GM23338 (cell line): ENCODE measurements at regions not wholly inside any gene's neighbourhood (a gene's known extent, or its start where the extent isn't known, plus 50 kb on each side); places are given as distances from the start of the nearest gene placed in this dataset.

ENCODE experiments used
- EZH2 ChIP-seq: fragments of 200-600 bp; sonication (generic); IDR thresholded peaks from one replicate; pipeline ENCODE4 v1.8.0; 2017; ENCODE audit warnings: antibody characterized with exemption, mild to moderate bottlenecking, low read depth; ENCODE audit not compliant: unreplicated experiment
- EZH2phosphoT487 ChIP-seq: fragments of 200-600 bp; sonication (generic); IDR thresholded peaks from one replicate; pipeline ENCODE4 v1.8.1; 2018; ENCODE audit warnings: antibody characterized with exemption; ENCODE audit not compliant: unreplicated experiment
- POLR2AphosphoS5 ChIP-seq: IDR thresholded peaks from 2 replicates; pipeline ENCODE4 v1.6.1; 2016; ENCODE audit warnings: antibody characterized with exemption, low read depth
- REST ChIP-seq: IDR thresholded peaks from one replicate; pipeline ENCODE4 v1.6.1; 2018; ENCODE audit warnings: antibody characterized with exemption; ENCODE audit not compliant: unreplicated experiment
- STAT1 ChIP-seq: IDR thresholded peaks from one replicate; pipeline ENCODE4 v1.6.1; 2016; ENCODE audit warnings: antibody characterized with exemption; ENCODE audit not compliant: unreplicated experiment
- TF ChIP-seq, protein P1 (sequence below), 2 experiments: fragments of 200-600 bp in 1 of 2; sonication (generic) in 1 of 2; conservative IDR thresholded peaks; 2 replicates each; pipeline versions ENCODE4 v1.5.1 to v1.6.1; 2016 to 2017; ENCODE audit warnings: antibody characterized with exemption in 2 of 2, low read depth in 2 of 2, mild to moderate bottlenecking in 2 of 2, moderate library complexity in 1 of 2

DNA sequence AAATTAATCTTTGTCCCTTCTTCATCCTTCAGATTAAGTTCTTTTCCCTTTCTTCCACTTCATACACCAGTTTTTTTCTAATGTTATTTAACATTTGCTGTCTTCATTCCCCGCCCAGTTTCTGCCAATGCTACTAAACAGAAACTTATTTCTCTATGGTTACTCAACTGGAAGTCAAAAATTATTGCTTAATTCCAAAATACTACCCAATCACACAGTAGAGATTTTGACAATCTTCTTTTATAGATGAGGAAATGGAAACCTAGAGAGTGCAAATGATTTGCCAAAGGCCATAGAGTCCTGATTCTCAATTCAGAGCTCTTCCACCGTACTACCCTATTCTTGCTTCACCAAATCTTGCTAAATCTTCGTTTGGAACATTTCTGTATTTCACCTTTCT lies 58.1 kb upstream of the SH3GLB1 start:
- TF ChIP-seq, protein P1, sequence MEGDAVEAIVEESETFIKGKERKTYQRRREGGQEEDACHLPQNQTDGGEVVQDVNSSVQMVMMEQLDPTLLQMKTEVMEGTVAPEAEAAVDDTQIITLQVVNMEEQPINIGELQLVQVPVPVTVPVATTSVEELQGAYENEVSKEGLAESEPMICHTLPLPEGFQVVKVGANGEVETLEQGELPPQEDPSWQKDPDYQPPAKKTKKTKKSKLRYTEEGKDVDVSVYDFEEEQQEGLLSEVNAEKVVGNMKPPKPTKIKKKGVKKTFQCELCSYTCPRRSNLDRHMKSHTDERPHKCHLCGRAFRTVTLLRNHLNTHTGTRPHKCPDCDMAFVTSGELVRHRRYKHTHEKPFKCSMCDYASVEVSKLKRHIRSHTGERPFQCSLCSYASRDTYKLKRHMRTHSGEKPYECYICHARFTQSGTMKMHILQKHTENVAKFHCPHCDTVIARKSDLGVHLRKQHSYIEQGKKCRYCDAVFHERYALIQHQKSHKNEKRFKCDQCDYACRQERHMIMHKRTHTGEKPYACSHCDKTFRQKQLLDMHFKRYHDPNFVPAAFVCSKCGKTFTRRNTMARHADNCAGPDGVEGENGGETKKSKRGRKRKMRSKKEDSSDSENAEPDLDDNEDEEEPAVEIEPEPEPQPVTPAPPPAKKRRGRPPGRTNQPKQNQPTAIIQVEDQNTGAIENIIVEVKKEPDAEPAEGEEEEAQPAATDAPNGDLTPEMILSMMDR (conservative IDR thresholded peaks at IDR 0.05; ENCODE audit: low read depth in 2 of 2) = no peak
- TF ChIP-seq EZH2 = no peak
- TF ChIP-seq REST = no peak
- no peak for TF ChIP-seq EZH2phosphoT487
- TF ChIP-seq STAT1 = no peak
- TF ChIP-seq POLR2AphosphoS5 = no peak
